K562 (cell line): ENCODE measurements at regions not wholly inside any gene's neighbourhood (a gene's known extent, or its start where the extent isn't known, plus 50 kb on each side); places are given as distances from the start of the nearest gene placed in this dataset.

Experiments used
- ATAC-seq: fragments of 200-7000 bp; cut with Tn5 transposase; 3 replicates; pipeline ENCODE4 v1.9.1; 2020; ENCODE audit warnings: moderate library complexity
- BruUV-seq: library from RNA; stranded (reverse); fragments of 400-500 nt; replicated peaks from 2 replicates; lab custom pipeline; 2021; lab: Mats Ljungman, UMichigan
- CTCF ChIA-PET: fragments of 300-600 bp; formaldehyde crosslinking; extraction: SDS; loops from one replicate; lab custom pipeline; 2021; ENCODE audit warnings: low intra/inter-chr PET ratio; lab: Yijun Ruan, JAX
- POLR2A ChIA-PET: fragments of 300-600, 350-650 bp; sonication (Branson Sonifier 250); formaldehyde crosslinking; extraction: SDS; loops from one replicate; lab custom pipeline; 2021; ENCODE audit warnings: antibody characterized with exemption, inconsistent platforms; lab: Yijun Ruan, JAX
- DNase-seq, 4 experiments: peaks; one replicate each; pipeline versions ENCODE4 v3.0.0 to v3.0.0-alpha.2; 2011 to 2018; ENCODE audit warnings: low spot score in 3 of 4, mixed read lengths in 3 of 4; ENCODE audit errors: extremely low read depth in 1 of 4
- FAIRE-seq: peaks from 2 replicates; lab custom pipeline; 2011; peaks lifted over from hg19 to GRCh38; lab: Jason Lieb, UNC
- H2AFZ ChIP-seq: 2 replicates; pipeline ENCODE4 v1.6.0; 2011; ENCODE audit warnings: low read depth, low read length, control low read depth, inconsistent platforms
- H3K27ac ChIP-seq: fragments of 200-600 bp; 3 replicates; pipeline ENCODE4 v1.8.0; 2011; ENCODE audit warnings: low read depth, mild to moderate bottlenecking, control low read depth, inconsistent platforms, low read length, moderate library complexity, mixed read lengths; ENCODE audit errors: extremely low read depth
- H3K27me3 ChIP-seq, 2 experiments: fragments of 300-600 bp in 1 of 2; 2 replicates in 1 of 2; 3 replicates in 1 of 2; pipeline versions ENCODE4 v1.6.0 to v1.8.0; 2011; ENCODE audit warnings: inconsistent platforms in 2 of 2, low read length in 2 of 2, mild to moderate bottlenecking in 1 of 2, mixed read lengths in 1 of 2, moderate library complexity in 1 of 2; ENCODE audit not compliant: control insufficient read depth in 2 of 2, insufficient read depth in 2 of 2
- H3K36me3 ChIP-seq: fragments of 300-600 bp; 3 replicates; pipeline ENCODE4 v1.8.0; 2011; ENCODE audit warnings: mild to moderate bottlenecking, low read length, inconsistent platforms; ENCODE audit not compliant: control insufficient read depth, insufficient read depth
- H3K4me1 ChIP-seq, 2 experiments: fragments of 200-600 bp in 1 of 2; replicated peaks in 1 of 2; 2 replicates in 1 of 2; 3 replicates in 1 of 2; pipeline versions ENCODE4 v1.5.1 to v1.8.0; 2011; ENCODE audit warnings: inconsistent platforms in 2 of 2, low read length in 2 of 2, mild to moderate bottlenecking in 1 of 2, mixed read lengths in 1 of 2, moderate library complexity in 1 of 2; ENCODE audit not compliant: control insufficient read depth in 2 of 2, insufficient read depth in 2 of 2
- H3K4me2 ChIP-seq: 2 replicates; pipeline ENCODE4 v1.6.1; 2011; ENCODE audit warnings: low read length, control low read depth, inconsistent platforms, mixed read lengths; ENCODE audit not compliant: insufficient read depth
- H3K4me3 ChIP-seq: fragments of 200-600 bp; sonication (generic), shearing (Covaris generic); 2 replicates; pipeline ENCODE4 v1.5.1; 2016; ENCODE audit warnings: control low read depth, inconsistent platforms
- H3K79me2 ChIP-seq: fragments of 200-600 bp; 3 replicates; pipeline ENCODE4 v1.8.0; 2011; ENCODE audit warnings: low read length, inconsistent platforms; ENCODE audit not compliant: control insufficient read depth, insufficient read depth
- H3K9ac ChIP-seq, 2 experiments: 2 replicates each; pipeline versions ENCODE4 v1.6.0 to v1.6.1; 2011; ENCODE audit warnings: low read depth in 2 of 2, low read length in 2 of 2, control low read depth in 1 of 2, inconsistent platforms in 1 of 2, mild to moderate bottlenecking in 1 of 2, mixed read lengths in 1 of 2; ENCODE audit not compliant: insufficient read depth in 1 of 2
- H3K9me1 ChIP-seq: one replicate; pipeline ENCODE4 v1.6.0; 2011; ENCODE audit warnings: inconsistent platforms, mild to moderate bottlenecking, low read length, moderate library complexity; ENCODE audit not compliant: control insufficient read depth, insufficient read depth
- H3K9me3 ChIP-seq: replicated peaks from 2 replicates; pipeline ENCODE4 v1.5.1; 2011; ENCODE audit warnings: low read depth, low read length, inconsistent platforms; ENCODE audit not compliant: control insufficient read depth, insufficient read depth
- H4K20me1 ChIP-seq: replicated peaks from 2 replicates; pipeline ENCODE4 v1.6.1; 2011; ENCODE audit warnings: low read length, inconsistent platforms, mixed read lengths; ENCODE audit not compliant: control insufficient read depth, insufficient read depth
- ELF2 ChIP-seq: fragments of 250-450 bp; sonication (Bioruptor Pico); IDR thresholded peaks from 2 replicates; pipeline ENCODE4 v1.5.0; 2021; ENCODE audit warnings: mild to moderate bottlenecking
- GTF2A2 ChIP-seq: IDR thresholded peaks from 2 replicates; pipeline ENCODE4 v1.6.1; 2016; ENCODE audit warnings: mild to moderate bottlenecking, missing genetic modification characterization, missing compliant biosample characterization
- HES1 ChIP-seq: fragments of 450-650 bp; IDR thresholded peaks from 2 replicates; pipeline ENCODE4 v1.6.1; 2016; ENCODE audit warnings: low read depth, mild to moderate bottlenecking, moderate library complexity
- HINFP ChIP-seq: fragments of 450-650 bp; conservative IDR thresholded peaks from 2 replicates; pipeline ENCODE4 v1.6.1; 2016; ENCODE audit warnings: missing genetic modification characterization, low read depth, mild to moderate bottlenecking, control low read depth, missing compliant biosample characterization
- KHSRP ChIP-seq: fragments of 450-650 bp; IDR thresholded peaks from 2 replicates; pipeline ENCODE4 v1.6.1; 2017
- MYC ChIP-seq, 2 experiments: fragments of 250-450 bp in 1 of 2; sonication (Bioruptor Pico) in 1 of 2; IDR thresholded peaks; 2 replicates each; pipeline versions ENCODE4 v1.5.1 to v1.6.1; 2012 to 2021; ENCODE audit warnings: low read depth in 2 of 2, borderline replicate concordance in 1 of 2, improper control_type of control experiment in 1 of 2, low read length in 1 of 2, mild to moderate bottlenecking in 1 of 2, moderate library complexity in 1 of 2
- THAP12 ChIP-seq: fragments of 250-450 bp; sonication (Bioruptor Pico); IDR thresholded peaks from 2 replicates; pipeline ENCODE4 v1.9.0; 2021; ENCODE audit warnings: mild to moderate bottlenecking, inconsistent platforms
- ZBTB2 ChIP-seq: fragments of 450-650 bp; IDR thresholded peaks from 2 replicates; pipeline ENCODE4 v1.6.1; 2016; ENCODE audit warnings: antibody characterized with exemption
- ZC3H11A ChIP-seq: IDR thresholded peaks from 2 replicates; pipeline ENCODE4 v1.6.1; 2012; ENCODE audit warnings: low read depth, low read length, improper control_type of control experiment
- ZFP30 ChIP-seq: fragments of 250-450 bp; sonication (Bioruptor Pico); IDR thresholded peaks from 2 replicates; pipeline ENCODE4 v1.8.0; 2022; ENCODE audit warnings: moderate library complexity, mild to moderate bottlenecking, inconsistent platforms, borderline replicate concordance
- ZNF586 ChIP-seq: fragments of 450-650 bp; formaldehyde crosslinking; conservative IDR thresholded peaks from 2 replicates; pipeline ENCODE4 v1.4.0; 2020; ENCODE audit warnings: mild to moderate bottlenecking, moderate library complexity
- ZNF644 ChIP-seq: fragments of 200-800 bp; sonication (Bioruptor generic); IDR thresholded peaks from 2 replicates; pipeline ENCODE4 v1.6.1; 2016; ENCODE audit warnings: low read depth, missing genetic modification characterization, missing compliant biosample characterization
- ZNF766 ChIP-seq: fragments of 200-800 bp; sonication (Bioruptor generic); conservative IDR thresholded peaks from 2 replicates; pipeline ENCODE4 v1.6.1; 2016; ENCODE audit warnings: missing genetic modification characterization, missing compliant biosample characterization
- in situ Hi-C: fragments of 300-500 bp; cut with MboI; formaldehyde crosslinking; loops from 4 replicates; pipeline ENCODE4 v1.15.0; 2018; ENCODE audit warnings: inconsistent platforms, mixed read lengths
- intact Hi-C: fragments of 100-400 bp; cut with micrococcal nuclease; formaldehyde crosslinking; loops from 2 replicates; pipeline ENCODE4 v1.14.2; 2022

- FAIRE-seq: no peak
- no TSS peak for BruUV-seq
- no peaks in the 10 kb centered on the region for H3K9me1 ChIP-seq
- no peak overlapping the region for H3K4me3 ChIP-seq
- H3K27me3 ChIP-seq: no peaks in the 10 kb centered on the region
- in situ Hi-C loops: no loop called here
- H3K4me1 ChIP-seq: no peaks in the 10 kb centered on the region
- H2AFZ ChIP-seq: no peak overlapping the region
- CTCF ChIA-PET: no interaction called here
- H3K9me3 ChIP-seq: no peaks in the 10 kb centered on the region
- no peak for DNase-seq
- no peak overlapping the region for H3K4me2 ChIP-seq
- intact Hi-C loops: no loop called here
- ATAC-seq: no peak
- H3K27ac ChIP-seq: no peak overlapping the region
- H3K79me2 ChIP-seq: no peaks in the 10 kb centered on the region
- H3K36me3 ChIP-seq: no peaks in the 10 kb centered on the region
- H4K20me1 ChIP-seq: no peaks in the 10 kb centered on the region
- H3K9ac ChIP-seq: no peak overlapping the region
- POLR2A ChIA-PET: no interaction called here
- TF ChIP-seq ZFP30 (CRISPR knock-in tag) (no peak), HES1 (no peak), ELF2 (CRISPR knock-in tag) (no peak), ZC3H11A (no peak), ZBTB2 (no peak), ZNF586 (no peak), ZNF644 (tag) (no peak), GTF2A2 (tag) (no peak), MYC (IDR thresholded peaks at IDR 0.05; ENCODE audit: low read depth, low read length) (no peak), MYC (CRISPR knock-in tag; IDR thresholded peaks at IDR 0.05; ENCODE audit: borderline replicate concordance, low read depth) (no peak), HINFP (tag) (no peak), THAP12 (CRISPR knock-in tag) (no peak), KHSRP (no peak), ZNF766 (CRISPR knock-in tag) (no peak)
Observed at GRCh38 chr3:103494011-103494410, 1059.2 kb downstream of the ZPLD1 start.
